COLO829 (cell line): ENCODE measurements at regions not wholly inside any gene's neighbourhood (a gene's known extent, or its start where the extent isn't known, plus 50 kb on each side); places are given as distances from the start of the nearest gene placed in this dataset.

ENCODE experiments used
- DNase-seq: peaks from one replicate; pipeline ENCODE4 v3.0.0; 2012; ENCODE audit warnings: low spot score

DNA sequence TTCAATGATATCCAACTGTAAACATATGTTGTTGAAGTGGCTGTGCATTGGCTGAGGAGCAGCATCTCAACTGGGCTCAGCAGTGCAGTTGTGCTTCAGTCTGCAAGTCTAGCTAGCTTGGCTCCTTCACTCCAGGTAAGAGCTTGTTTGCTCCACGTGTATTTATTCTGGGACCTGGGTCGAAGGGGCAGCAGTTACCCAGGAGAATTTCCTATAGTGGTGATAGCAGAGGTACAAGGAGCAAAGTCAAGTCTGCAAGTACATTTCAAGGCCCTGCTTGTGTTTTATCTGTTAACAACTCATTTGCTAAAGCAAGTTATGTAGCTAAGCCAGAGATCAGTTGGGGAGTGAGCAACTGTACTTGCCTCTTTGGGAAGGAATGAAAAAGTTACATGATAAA is 286.2 kb upstream of the UMPS start:
- no peak for DNase-seq

DNA sequence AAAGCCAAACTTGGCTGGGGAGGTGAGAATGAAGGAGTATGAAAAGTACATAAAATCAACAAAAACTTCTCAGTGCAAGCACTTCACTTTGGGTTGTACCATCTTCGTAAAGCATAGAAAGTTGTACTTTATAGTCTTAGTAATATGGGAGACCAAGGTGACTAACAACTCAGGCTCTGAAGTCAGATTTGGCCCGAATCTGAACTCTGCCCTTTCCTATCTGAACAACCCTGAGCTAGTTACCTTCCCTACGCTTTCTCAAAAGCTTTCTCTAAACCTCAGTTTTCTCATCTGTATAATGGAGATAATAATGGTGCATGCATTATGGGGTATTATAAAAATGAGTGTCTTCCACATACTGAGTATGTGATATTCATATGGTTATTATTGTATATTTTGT is 285.4 kb upstream of the UMPS start:
- DNase-seq, result no peak

DNA sequence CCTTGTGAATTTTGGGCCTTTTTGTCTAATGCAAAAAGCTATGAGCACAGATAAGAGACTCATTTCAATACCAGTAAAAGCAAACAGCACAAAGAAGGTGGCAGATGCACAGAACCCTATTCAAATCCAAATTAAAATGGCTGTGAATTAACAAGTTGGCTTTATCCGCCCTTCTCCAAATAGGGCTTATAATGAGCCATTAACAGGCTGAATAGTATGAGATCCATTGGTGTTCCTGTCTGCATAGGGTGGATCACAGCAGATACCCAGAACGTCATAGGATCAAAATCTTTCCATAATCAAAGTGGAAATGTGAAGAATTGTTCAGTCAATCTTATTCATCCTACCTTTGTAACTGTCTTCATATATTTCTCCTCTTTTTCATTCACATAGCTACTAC is 282.4 kb upstream of the UMPS start:
- DNase-seq, result no peak

DNA sequence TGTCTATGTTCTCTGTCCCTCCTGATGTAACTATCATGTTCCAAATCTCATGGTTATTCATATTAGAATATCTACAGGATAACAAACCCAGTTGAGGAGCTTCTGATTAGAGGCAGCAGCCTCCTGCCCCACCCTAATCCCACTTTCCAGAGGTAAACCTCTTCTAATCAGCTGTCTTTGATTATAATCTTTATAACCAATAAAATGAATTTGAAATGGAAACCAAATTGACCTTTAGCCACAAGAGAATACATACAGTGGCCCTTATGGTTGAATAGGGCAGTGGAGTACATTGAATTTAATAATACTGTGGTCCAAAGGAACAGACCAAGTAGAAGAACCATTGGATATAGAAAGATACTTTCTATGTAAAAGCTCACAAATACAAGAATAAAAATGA is 281.3 kb upstream of the UMPS start:
- no peak for DNase-seq

DNA sequence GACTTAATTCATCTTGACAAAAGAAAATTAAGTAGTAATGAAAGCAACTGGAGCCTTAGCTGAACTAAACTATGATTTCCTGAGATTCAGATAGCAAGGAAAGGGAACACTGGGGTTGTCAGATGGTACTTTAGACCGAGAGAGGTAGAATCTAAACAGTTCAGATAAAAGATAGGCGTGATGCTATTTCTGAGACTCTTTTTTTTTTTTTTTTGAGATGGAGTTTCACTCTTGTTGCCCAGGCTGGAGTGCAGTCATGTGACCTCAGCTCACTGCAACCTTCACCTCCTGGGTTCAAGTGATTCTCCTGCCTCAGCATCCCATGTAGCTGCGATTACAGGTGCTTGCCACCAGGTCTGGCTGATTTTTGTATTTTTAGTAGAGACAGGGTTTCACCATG is 279.9 kb upstream of the UMPS start:
- no peak for DNase-seq

DNA sequence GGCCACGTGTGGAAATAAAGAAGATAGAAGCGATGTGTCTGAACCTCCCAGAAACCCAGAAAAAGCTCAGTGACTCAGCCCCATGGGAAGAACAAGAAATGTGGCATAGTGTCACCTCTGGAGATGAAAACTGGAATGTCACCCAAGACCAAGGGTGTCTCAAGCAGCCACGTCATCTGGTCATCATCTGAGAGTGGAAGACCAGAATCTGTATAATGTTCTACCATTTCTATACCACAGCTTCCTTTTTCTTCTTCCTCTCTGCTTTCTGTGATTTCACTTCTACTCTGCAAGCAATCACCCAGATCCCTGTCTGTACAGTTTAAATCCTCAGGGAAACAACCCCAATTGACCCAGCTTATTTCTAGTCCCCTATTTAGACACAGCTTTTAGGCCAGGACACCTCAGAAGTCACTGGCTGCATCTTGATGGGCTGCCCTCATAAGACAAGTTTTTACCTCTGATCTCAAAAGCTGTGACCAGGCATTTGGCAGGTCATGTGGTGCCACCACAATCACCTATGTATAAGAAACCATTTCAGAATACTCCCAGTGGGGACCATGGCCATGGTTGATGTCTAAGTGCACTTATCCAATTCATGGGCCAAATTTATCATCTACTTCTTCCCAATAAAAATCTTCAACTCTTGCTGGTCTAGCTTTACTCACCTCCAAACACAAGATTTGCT is 278.5 kb upstream of the UMPS start:
- DNase-seq, result no peak

DNA sequence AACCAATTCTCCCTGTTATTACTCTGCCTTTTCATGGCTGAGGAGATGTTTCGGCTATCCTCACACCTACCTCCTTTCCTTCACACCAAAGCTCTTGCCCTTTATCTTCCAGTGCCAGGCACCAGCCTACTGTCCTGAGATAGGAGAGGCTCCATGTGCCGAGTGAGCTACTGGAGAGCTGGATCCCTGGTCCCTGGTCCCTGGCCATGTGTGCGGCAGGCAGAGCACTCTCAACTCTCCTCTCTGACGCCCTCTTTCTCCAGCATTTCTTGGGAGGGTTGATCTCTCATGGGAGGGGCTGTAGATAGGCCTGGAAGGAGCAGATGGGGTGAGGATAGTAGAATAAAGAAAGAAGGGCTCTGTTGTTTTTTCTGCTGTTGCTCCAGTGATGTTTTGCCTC is 277.1 kb upstream of the UMPS start:
- no peak for DNase-seq

DNA sequence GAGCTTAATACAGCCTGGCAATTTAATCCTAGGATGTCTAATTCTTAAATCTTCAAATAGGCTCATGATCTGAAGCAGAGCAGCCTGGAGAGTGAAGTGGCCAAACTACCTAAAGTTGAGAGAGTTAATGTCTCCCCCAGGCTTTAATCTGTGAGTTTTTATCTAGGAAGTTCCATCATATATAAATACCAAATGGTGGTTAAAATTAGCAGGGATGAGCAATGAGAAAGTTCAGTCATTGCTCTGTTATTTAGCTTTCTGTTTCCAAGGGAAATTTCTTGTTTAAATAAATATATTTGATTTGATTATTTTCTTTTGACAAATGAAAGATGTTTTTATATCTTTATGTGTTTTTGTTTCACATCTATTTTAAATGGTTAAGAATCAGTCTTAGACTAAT is 274.4 kb upstream of the UMPS start:
- DNase-seq, result no peak

DNA sequence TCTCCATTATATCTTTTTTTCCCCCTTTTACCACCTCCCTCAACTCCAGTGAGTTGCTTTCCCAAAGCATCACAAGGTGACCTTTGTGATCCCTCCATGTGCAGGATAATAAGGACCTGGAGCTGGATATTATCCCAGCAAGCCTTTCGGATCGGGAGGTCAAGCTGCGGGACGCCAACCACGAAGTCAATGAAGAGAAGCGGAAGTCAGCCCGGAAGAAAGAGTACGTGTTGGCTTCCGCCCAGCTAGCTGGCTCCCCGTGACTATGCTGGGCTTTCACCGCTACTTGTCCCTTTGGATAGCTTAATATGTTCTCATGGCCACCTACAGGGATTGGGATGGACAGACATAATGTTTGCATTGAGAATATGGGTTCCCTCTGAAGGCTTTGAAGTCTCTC is 273.7 kb upstream of the UMPS start:
- DNase-seq, result no peak

DNA sequence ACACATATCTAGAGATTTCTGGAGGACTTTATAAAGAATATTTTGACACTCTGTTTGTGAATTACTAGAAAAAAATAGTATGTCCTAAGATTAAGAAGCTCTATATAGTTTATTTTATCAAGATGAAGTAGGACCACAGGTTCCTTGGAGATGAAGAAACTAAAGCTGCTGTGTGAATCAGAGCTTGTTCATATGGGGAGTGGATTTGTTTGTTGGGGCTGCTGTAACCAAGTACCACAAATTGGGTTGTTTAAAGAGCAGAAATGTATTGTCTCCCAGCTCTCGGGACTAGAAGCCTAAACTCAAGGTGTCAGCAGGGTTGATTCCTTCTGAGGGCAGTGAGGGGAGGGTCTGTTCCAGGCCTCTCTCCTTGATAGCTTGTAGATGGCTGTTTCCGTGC is 270.6 kb upstream of the UMPS start:
- no peak for DNase-seq

DNA sequence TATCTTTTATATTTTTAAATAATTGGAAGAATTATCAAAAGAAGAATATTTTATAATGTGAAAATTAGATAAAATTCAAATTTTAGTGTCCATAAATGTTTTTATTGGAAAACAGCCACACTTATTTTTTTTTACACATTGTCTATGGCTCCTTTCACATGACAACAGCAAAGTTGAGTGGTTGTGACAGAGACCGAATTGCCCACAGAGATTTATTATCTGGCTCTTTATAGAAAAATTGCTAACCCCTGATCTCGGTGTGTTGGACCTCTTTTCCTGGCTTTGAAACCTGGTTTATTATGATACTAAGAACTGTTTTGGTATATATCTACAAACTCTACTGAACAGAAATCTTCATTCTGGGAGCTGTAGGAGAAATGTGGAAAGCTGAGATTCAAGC is 269.1 kb upstream of the UMPS start:
- no peak for DNase-seq

DNA sequence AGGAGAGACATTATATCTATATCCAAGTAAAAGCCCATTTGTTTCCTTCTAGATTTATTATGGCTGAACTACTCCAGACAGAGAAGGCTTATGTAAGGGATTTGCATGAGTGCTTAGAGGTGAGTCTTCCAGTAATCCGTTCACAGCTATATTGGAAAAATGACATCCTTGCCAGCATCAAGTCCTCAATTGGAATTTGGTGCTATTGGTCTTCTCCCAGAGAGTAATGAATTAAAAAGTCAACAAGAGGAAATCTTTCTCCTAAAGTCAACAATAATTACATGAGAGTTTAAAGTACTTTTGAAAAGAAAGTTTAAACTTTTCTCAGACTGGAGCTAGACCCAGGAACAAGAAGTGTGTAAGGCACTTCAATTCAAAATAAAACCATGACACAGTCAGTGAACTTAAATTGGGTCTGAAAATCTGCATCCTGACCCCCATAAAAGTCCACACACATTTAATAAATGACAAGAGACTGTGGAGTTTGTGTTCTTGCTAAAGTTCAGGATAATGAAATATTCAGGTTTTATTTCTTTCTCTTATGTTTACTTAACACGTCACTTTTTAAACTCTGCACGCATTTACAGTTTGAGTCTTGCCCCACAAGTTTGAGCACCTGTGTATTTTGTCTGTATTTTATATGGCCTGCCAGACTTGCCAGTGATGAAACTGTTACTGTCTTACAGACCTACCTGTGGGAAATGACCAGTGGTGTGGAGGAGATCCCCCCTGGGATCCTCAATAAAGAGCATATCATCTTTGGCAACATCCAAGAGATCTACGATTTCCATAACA is 268.2 kb upstream of the UMPS start:
- DNase-seq, result no peak

DNA sequence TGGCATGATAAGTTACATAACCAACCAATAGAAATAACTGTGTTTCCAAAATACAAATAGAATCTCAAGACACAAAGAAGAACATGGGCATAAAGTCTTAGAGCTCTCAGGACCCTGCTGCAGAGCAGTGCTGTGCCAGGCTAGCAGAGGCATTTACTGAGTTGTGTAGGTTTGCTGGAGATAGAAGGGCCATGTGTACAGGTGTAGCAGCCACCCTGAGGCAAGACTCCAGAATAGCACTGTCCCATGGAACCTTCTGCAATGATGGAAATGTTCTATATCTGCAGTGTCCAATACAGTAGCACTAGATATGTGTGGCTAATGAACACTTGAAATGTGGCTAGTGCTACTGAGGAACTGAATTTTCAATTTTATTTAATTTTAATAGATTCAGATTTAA is 267.0 kb upstream of the UMPS start:
- DNase-seq, result no peak

DNA sequence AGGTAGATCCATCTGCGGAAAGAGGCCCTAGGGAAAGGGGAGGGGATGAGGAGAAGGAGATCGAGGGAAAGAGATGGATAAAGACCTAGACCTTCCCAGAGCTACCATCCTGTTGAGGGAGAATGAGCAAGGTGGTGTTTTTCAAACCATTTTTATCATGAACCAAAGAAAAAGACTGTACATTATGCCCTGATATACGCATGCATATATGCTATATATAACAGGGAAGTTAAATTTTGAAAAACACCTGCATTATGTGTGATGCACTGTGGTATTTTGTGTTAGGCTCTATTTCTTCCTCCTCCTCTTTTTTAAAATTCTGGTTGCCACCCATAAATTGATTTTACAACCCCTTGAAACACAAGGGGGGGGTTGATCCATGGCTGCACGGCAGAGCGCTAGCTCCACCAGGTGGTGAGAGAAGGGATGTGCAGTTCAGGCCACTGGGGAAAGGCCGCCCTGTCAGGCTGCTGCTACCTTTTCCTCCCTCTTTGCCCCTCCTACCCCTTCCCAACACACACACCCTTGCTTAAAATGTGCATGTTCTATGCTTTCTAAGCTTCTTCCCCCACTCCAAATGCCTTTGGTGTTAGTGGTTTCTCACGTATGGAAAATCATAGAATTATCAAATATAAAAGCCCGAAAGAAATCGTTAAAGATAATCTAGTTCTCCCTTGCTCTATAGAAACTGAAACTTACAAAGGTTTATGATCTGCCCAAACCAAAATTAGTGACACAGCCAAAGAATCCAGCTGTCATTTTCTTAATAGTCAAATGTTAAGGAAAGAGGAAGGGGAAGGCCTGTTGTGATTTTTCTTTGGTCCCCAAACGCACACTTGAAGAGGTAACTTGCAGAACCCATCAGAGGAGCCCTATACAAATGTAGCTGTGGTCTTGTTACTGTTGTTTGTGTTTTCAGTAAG is 262.0 kb upstream of the UMPS start:
- peak; percentile 83 for DNase-seq

DNA sequence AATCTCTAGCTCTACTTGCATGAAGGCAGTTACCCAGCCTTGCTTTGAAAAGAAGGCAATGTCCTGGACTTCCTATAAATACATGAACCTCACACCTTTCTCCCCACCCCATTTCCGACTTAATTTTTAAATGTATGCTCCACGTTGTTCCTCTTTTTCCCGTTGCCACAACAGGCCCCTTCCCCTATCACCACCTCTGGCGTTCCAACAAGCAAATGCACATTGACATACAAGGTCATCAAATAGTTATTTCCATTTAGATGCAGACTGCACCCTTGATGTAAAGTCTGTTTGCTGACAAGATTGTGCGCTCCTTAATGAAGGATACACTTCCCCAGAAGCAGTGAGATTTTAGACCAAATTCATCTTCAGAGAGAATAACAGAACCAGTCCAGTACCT is 260.7 kb upstream of the UMPS start:
- no peak for DNase-seq

DNA sequence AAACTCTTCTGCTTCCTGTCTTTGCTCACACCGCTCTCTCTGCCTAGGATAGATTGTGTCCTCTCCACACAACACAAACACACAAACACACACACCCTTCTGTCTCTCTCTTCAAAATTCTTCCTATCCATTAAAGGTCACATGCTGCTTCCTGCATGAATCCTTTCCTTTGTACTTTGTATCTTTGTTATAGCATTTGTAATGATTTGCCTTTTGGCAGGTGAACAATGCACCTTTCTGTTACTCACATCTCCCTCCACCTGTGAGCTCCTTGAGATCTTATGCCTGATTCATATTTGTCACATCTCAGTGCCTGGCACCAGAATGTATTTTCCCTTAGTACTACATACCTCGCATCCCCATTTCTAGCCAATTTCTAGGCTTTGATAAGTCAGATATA is 251.4 kb upstream of the UMPS start:
- DNase-seq, result no peak

DNA sequence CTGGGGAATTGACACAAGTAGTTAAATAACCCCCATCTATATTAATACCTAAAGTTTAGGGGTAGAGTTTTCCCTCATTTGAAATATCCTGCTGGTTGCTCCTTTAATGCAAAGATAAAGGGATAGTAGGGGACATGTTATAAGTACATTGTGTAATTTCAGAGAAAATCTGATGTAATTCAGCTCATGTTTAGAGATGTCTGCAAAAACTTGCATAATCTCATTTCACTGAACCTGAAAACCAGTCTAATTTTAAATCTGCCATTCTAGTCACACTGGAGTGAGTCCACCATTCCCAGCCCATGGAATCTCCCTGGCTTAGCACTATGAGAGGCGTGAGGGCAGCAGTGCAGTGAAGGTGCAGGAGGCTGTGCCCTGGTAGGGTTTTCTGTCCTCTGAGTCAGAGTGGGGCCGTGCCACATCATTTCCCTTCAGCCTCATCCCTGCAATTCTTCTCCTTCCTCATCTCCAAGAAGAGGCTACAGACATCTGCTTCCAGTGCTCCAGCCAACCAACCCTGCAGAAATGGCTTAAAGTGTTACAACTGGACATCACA is 246.3 kb upstream of the UMPS start:
- DNase-seq, result no peak

DNA sequence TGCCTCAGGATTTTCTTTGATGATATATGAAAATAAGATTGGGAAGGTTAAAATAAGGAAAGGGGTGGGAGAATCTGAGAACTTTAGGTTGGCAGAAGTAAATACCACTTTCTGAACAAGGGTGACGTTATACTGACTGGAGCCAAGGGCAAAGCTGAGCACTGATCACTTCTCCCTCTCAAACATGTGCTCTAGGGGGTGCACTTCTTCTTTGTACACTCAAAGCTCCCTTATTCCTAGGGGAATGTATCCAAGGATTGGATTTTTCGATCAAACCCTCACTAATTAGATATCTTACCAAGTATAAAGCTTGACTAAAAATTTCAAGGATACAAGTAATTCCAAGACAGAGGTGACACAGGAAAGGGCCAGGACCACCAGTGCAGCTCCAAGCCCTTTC is 243.9 kb upstream of the UMPS start:
- DNase-seq, result no peak

DNA sequence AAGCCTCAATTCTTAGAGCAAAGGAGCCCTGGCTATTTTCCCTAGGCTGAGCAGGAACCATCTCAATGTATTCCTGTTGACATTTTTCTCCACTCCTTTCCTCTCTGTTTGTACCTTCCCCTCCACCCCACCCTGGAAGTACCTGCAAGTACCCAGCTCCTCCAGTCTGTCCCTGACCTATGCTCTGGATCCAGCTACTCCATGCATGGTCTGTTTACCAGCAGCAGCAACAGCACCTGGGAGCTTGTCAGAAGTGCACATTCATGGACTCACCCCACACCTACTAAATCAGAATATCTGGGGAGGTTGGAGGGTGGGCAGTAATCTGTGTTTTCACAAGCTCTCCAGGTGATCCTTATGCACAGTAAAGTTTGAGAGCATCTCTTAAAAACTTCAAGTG is 240.7 kb upstream of the UMPS start:
- DNase-seq, result no peak

DNA sequence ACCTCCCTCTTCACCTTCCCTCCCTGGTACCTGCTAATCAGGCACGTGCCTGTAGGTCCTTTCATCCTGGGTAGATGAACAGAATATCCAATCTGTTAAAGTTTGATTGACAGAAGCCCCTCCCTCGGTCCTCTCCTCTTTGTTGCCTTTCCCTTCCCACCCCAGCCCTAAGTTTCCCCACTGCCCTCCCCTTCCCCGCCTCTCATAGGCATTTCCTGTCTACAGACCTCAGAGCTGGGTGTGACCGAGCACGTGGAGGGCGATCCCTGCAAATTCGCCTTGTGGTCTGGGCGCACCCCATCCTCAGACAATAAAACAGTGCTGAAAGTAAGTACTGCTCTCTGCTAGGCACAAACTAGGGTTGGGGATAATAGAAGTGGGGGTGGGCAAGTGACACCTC is 239.2 kb upstream of the UMPS start:
- no peak for DNase-seq

DNA sequence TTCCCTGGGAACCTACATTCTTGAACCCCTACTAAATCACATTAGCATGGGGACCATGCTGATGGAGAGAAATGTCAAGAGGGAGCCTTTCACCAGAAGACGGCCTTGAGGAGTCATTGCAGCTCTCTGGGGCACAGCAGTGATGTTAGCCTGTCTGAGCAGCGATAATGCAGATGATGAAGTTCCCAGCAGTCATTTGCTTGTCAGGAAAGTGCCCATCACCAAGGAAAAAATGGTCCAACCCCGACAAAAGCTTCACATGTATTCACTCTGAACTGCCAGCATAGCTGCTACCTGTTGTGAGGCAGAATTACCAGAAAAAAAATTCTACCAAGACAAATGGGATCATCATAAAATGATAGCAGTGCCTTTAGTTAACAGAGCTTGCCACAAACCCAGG is 238.4 kb upstream of the UMPS start:
- no peak for DNase-seq

DNA sequence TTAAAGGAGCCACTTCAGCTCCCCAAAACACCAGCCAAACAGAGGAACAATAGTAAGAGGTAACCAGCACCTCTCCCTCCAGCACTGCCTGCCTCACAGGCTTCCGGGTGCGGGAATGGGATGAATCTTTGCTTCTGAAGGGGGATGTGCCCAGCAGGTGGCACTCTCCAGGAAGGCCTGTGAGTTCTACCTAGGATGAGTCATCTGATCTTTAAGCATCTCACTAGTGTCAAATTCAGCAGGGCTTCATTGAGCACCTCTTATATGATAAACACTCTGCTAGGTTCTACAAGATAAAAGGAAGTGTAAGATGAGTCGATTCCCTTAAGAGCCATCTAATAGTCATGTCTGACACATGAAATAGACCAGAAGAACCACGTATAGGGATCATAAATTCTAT is 237.4 kb upstream of the UMPS start:
- DNase-seq, result peak; percentile 88

DNA sequence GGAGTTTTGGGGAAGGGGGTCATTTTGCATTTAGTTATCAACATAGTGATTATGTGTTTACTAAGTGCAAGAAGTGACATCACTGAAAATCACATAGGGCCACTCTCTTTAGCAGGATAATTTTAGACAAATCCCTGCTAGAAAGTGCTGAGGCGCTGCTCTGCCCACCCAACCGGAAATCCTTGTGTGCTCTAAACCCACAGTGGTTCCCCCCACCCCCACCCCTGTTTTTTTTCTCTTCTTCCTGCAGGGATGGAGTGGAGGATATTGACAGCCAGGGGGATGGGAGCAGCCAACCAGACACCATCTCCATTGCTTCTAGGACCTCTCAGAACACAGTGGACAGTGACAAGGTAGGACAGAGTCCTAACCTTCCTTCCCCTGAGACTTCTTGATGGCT is 234.2 kb upstream of the UMPS start:
- DNase-seq, result no peak
